ENCODE measurements at regions not wholly inside any gene's neighbourhood (a gene's known extent, or its start where the extent isn't known, plus 50 kb on each side); places are given as distances from the start of the nearest gene placed in this dataset.

DNA sequence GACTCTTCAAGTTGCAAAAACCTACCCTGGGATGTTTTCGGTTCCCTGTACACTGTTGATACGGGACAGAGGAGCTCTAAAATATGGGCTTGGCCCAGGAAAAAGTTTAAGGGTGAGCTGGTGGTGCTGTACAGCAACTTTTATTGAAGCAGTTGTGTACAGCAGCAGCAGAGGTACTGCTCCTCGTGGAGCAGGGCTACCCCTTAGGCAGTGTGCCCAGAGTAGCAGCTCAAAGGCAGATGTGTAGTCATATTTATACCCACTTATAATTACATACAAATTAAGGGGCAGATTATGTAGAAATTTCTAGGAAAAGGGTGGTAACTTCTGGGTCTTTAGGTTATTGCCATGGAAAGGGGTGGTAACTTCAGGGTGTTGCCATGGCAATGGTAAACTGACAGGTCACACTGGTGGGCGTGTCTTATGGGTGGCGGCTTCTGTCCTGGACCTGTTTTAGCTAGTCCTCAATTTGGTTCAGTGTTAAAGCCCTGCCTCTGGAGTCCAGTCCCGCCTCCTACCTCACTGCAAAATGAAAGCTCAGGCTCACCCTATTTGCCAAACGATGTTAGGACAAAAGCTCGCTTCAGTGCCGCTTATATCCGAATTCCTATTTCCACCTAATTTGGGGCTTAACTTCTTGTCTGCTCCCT, 203.2 kb downstream of the ETAA1 start:
- TF ChIP-seq, protein P1, sequence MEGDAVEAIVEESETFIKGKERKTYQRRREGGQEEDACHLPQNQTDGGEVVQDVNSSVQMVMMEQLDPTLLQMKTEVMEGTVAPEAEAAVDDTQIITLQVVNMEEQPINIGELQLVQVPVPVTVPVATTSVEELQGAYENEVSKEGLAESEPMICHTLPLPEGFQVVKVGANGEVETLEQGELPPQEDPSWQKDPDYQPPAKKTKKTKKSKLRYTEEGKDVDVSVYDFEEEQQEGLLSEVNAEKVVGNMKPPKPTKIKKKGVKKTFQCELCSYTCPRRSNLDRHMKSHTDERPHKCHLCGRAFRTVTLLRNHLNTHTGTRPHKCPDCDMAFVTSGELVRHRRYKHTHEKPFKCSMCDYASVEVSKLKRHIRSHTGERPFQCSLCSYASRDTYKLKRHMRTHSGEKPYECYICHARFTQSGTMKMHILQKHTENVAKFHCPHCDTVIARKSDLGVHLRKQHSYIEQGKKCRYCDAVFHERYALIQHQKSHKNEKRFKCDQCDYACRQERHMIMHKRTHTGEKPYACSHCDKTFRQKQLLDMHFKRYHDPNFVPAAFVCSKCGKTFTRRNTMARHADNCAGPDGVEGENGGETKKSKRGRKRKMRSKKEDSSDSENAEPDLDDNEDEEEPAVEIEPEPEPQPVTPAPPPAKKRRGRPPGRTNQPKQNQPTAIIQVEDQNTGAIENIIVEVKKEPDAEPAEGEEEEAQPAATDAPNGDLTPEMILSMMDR (conservative IDR thresholded peaks at IDR 0.05; ENCODE audit: low read depth, low read length) = no peak
- no peak for TF ChIP-seq EZH2 (IDR thresholded peaks at IDR 0.05; ENCODE audit: borderline replicate concordance, low read depth, low read length, poor library complexity, severe bottlenecking)
